K562 (cell line): ENCODE measurements at regions not wholly inside any gene's neighbourhood (a gene's known extent, or its start where the extent isn't known, plus 50 kb on each side); places are given as distances from the start of the nearest gene placed in this dataset.

Source experiments
- BACH1 ChIP-seq: fragments of 200-800 bp; sonication (Bioruptor generic); IDR thresholded peaks from 2 replicates; pipeline ENCODE4 v1.6.1; 2016; ENCODE audit warnings: missing genetic modification characterization, missing compliant biosample characterization
- CTCFL ChIP-seq: IDR thresholded peaks from 2 replicates; pipeline ENCODE4 v1.6.1; 2011; ENCODE audit warnings: borderline replicate concordance, low read depth, mild to moderate bottlenecking, moderate library complexity, low read length; ENCODE audit not compliant: insufficient read depth, poor library complexity, severe bottlenecking
- TFAM ChIP-seq: fragments of 250-450 bp; sonication (Bioruptor Pico); conservative IDR thresholded peaks from 2 replicates; pipeline ENCODE4 v1.5.0; 2021; ENCODE audit warnings: mild to moderate bottlenecking, moderate library complexity
- TSHZ1 ChIP-seq: fragments of 250-450 bp; sonication (Bioruptor Pico); IDR thresholded peaks from 2 replicates; pipeline ENCODE4 v1.4.0; 2020; ENCODE audit warnings: mild to moderate bottlenecking, moderate library complexity
- ZNF280A ChIP-seq: fragments of 450-650 bp; IDR thresholded peaks from 2 replicates; pipeline ENCODE4 v1.6.1; 2018; ENCODE audit warnings: mild to moderate bottlenecking, low read depth; ENCODE audit not compliant: partially characterized antibody

- TF ChIP-seq TSHZ1 (no peak), ZNF280A (no peak), CTCFL (no peak), TFAM (CRISPR knock-in tag) (no peak), BACH1 (tag) (no peak)
These were observed 85.5 kb upstream of the MARCHF11 start (continued) for GRCh38 chr5:16265141-16265540.
